GM18507 (cell line): ENCODE measurements at regions not wholly inside any gene's neighbourhood (a gene's known extent, or its start where the extent isn't known, plus 50 kb on each side); places are given as distances from the start of the nearest gene placed in this dataset.

ENCODE experiments used
- DNase-seq: peaks from one replicate; pipeline ENCODE4 v3.0.0; 2011; ENCODE audit warnings: low read depth; ENCODE audit not compliant: insufficient read length; ENCODE audit errors: extremely low spot score
- FAIRE-seq: peaks from 2 replicates; lab custom pipeline; 2011; peaks lifted over from hg19 to GRCh38; lab: Jason Lieb, UNC

DNA sequence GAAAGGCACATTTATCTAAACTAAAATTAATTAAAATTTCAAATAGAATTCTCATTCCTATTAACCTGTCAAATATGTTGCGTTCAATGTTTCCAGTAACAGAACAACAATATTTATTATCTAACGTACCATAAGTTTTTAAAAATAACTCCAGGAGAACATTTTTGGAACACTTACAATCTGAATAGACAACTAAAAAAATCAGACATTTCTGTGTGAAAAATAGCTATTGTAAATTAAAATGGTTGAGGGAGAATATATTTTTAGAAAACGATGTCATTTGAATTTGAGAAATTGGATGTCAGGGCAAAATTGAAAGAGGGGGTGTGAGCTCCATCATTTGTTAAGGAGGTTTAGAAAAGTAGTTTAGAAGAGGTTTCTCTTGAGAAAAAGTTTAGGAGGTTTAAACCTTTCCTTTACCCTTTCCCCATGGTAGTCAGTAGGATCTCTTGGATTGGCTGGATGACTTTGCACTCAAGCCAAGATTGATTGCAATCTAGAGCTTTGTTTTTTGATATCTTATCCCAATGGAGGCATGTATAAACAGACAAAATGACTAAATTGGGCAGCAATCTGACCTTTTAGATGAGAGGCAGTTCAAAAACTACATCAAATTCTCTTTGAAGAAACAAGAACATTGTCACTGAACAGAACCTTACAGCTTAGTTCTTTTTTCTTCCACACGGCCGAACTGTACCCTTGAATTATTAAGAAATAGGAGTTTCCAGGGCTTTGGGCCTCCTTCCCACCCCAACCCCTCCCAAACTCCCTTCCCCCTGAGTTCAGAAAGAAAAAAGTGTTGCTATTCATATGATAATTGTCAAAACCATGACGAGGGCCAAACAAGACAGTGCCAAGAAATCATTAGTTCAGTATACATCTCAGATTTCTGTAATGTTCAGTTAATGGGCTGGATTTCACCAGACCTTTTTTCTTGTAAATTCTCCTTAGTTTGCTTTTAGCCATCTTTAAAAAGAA is 79.7 kb upstream of the CDIN1 start:
- FAIRE-seq (no peak), DNase-seq (no peak)

DNA sequence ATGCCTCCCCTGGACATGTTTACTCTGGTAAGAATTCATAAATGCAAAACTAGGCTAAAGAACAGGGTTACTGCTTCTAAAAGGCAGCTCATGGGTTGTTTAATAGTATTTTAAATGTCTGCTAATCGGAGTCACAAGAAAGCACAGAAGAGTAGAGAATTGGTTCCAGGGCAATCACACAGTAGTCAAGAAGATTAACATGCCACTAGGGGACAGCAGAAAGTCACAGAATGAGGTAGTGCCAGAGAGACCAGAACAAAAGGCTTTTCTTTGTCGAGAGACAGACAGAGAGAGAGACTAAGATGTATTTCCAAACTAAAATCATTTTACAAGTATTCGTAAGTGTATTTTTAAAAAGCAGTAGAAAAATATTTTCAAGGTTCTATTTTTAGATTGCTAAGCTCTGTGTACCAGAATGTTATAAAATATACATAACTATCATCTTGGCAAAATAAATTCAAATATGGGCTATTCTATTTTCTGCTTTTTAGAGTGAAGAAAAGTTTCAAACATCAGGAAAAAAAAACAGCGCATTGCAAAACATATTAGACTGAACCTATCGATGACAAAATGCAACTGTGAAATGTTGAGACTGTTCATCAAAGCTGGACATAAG is 78.3 kb upstream of the CDIN1 start:
- DNase-seq: no peak
- peak; percentile 58 for FAIRE-seq

DNA sequence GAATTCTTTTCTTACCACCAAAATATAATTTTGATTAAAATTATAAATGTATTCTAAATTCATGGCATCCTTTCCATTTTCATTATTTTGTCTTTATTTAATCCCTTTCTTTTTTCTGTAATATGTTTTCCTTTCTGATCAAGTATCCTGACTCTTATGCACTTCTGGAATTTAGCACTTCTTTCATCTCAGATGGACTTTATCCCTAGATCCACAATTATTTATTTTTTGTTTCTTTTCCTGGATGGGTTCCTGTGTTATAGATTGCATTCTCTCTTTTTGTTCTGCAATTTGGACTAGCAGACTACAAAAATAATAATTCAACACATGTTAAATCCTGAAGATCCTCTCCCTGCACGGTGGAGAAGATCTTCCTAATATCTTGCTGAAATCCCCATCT is 76.9 kb upstream of the CDIN1 start:
- DNase-seq (no peak), FAIRE-seq (no peak)

DNA sequence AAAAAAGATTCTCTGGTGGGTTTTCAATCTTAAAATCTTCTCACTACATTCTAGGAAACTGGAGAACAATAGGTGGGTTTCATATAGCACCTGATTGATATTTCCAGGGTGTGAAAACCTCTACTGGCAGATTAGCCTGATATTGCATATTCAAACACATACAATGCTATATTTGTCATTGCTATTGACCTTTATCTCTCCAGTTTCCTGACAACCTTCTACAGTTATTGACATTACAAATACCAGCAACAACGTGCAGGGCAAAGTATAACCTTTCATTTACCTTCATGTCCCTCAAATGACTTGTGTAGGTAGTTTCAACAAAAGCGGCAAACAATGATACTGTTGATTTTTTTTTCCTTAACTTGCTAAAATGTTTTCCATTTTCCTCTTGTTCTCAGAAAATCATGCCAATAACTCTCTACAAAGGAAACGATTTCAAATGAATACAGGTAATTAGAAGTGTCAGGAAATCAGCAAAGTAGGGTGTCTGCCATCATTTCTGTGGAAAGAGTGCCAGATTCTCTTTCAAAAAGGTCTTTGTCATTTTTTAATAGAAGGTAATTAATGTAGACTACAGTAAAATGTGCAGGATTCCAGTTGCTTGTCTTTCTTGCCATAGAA is 72.6 kb upstream of the CDIN1 start:
- FAIRE-seq: no peak
- no peak for DNase-seq

DNA sequence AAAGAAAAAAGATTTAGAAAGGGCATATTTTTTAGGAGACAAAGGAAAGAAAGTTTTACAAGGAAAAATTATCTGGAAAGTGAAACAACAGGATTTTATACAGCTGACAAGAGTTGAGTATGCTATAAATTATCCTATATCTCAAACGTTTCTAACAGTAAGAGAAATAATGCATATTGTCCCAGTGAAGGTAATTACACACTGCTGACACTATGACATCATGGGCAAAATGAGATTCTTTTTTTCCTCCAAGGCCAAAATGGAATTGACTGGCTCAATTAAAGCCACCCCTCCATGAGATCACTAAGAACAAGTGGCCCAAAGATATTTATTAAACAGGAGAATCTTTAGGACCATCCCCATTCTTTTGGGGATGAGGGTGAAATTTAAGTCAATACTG is 72.0 kb upstream of the CDIN1 start:
- FAIRE-seq (no peak), DNase-seq (no peak)

DNA sequence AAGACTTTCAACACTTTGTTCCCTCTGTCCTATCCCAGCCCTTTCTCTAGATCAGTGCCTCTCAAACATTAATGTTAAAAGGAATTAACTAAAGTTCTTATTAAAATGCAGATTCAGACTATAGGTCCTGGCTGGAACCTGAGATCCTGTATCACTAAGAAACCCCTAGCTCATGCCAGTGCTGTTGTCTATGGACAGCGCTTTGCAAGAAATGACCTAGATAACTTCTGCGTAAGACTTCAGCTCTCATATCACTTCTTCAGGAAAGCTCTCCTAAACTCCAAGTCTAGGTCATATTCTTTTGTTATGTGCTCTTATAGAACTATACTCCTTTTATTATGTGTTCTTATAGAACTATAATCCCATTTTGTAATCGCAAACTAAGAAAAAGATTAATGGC is 67.8 kb upstream of the CDIN1 start:
- FAIRE-seq (no peak), DNase-seq (no peak)

DNA sequence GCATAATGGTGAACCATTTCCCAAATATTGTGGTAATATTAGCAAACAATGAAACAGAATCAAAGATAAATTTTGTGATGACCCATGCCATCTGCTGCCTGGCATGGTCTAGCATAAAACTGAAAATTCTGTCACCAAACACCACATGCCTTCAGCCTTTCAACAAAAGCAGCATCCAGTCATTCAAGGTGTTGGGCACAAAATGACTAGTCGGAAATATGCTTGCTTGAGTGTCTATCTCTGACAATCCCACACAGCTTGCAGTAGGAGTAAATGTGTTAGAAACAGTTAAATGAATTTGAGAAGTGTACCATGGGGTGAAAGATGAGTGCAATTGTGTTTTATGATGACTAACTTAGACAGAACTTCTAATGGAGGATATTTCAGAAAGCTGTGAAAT is 61.7 kb upstream of the CDIN1 start:
- DNase-seq (no peak), FAIRE-seq (no peak)

DNA sequence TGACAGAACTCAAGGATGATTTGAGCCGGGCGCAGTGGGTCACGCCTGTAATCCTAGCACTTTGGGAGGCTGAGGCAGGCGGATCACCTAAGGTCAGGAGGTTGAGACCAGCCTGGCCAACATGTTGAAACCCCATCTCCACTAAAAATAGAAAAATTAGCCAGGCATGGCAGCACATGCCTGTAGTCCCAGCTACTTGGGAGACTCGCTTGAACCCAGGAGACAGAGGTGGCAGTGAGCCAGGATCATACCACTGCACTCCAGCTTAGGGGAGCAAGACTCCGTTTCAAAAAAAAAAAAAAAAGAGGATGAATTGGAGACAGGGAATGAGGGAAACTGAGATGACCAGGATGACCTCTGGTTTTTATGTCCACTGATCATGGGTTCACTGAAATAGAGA is 60.4 kb upstream of the CDIN1 start:
- FAIRE-seq (no peak), DNase-seq (no peak)

DNA sequence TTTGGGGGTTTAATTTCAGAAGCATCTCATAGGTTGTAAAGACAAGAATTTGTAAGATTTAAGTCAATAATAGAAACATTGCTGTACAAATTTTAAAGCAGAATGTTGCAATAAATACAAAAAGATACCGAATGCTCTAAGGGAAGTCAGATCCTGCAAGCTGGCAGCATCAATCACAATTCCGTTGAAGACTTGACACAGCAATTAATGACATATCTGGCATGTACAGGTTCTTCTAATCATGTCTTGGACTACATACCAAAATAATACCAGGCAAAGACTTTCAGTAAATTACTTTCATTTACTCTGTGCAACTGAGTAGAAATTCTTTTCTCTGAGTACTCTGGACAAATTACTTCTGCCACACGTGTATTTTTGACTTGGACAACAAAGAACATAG is 54.0 kb upstream of the CDIN1 start:
- no peak for DNase-seq
- no peak for FAIRE-seq

DNA sequence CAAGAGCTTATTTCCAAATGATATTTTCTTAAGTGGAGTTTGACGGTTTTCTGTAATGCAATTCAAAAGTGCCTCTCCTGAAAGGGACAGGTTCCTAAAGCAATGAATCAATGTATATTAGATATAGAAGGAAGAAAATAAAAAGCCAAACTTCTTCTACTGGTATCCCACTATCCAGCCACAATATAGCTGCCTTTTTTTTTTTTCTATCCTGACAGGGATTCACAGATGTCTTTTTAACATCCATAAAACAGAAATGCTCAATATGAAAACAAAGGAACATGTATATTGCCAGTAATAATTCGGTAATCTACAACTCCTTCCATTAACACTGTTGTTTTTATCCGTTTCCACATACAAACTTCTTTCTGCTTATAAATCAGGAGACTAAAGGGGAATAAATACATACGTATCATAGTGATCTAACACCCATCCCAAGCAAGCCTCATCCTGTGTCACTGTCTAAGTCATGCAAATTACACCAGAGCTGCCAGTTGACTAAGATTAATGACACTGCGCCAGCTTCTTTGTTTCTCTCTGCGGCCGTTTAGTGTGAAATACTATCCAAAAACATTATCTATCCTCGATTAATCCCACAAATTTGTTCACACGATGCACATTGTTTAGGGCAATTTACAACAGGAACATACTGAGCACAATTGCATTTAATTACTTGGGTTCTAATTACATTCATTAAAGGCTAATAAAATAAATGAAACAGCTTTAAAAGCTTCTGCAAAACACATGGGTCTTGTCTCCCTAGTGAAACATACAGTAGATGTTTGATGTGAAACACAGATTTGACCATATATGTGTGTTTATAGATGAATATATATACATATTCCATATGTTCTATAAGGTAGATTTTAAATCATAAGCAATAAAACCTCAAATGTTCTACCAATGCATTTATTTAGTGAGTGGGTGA is 51.9 kb upstream of the CDIN1 start:
- DNase-seq (no peak), FAIRE-seq (no peak)

DNA sequence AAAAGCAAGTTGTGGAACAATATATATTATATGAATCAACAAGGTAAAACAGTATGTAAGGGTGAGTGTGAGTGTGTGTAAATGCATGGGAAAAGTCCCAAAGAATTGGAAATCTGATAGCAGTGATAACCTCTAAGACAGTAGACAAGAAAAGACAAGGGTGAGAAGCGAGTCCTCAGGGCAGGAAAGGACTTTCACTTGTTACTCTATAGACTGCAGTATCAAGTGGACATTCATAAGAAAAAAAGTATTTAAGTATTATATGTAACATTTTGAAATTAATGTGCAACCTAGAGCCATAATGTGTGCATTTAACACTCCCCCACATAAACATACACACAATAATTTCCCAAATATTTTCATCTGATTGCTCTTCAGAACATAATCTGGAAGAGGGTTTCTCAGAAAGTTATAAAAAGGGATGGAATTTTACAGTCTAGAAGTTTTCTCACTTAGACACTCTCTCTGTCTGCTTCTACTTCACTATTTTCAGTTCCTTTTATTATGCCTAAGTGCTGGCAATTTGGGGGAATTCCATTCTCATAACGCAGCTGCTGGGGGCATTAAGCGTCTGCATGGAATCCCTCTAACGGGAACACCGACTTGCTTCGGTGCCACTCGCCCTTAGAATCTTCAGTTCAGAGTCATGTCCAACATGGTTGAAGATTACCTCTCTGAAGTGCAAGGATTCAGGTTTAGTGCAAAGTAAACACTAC is 50.0 kb upstream of the CDIN1 start:
- DNase-seq (no peak), FAIRE-seq (peak; percentile 49)
